ENCODE measurements at regions not wholly inside any gene's neighbourhood (a gene's known extent, or its start where the extent isn't known, plus 50 kb on each side); places are given as distances from the start of the nearest gene placed in this dataset.

- TF ChIP-seq, protein P1, sequence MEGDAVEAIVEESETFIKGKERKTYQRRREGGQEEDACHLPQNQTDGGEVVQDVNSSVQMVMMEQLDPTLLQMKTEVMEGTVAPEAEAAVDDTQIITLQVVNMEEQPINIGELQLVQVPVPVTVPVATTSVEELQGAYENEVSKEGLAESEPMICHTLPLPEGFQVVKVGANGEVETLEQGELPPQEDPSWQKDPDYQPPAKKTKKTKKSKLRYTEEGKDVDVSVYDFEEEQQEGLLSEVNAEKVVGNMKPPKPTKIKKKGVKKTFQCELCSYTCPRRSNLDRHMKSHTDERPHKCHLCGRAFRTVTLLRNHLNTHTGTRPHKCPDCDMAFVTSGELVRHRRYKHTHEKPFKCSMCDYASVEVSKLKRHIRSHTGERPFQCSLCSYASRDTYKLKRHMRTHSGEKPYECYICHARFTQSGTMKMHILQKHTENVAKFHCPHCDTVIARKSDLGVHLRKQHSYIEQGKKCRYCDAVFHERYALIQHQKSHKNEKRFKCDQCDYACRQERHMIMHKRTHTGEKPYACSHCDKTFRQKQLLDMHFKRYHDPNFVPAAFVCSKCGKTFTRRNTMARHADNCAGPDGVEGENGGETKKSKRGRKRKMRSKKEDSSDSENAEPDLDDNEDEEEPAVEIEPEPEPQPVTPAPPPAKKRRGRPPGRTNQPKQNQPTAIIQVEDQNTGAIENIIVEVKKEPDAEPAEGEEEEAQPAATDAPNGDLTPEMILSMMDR (IDR thresholded peaks at IDR 0.05), result no peak
- no peak for TF ChIP-seq POLR2A (IDR thresholded peaks at IDR 0.05)
Measured at GRCh38 chr13:62767473-62767872, 1351.8 kb upstream of the PCDH20 start.
